GM12891 (cell line): ENCODE measurements at regions not wholly inside any gene's neighbourhood (a gene's known extent, or its start where the extent isn't known, plus 50 kb on each side); places are given as distances from the start of the nearest gene placed in this dataset.

Experiments used
- PAX5 ChIP-seq: IDR thresholded peaks from 2 replicates; pipeline ENCODE4 v1.6.1; 2011; ENCODE audit warnings: low read length, moderate library complexity, mild to moderate bottlenecking; ENCODE audit not compliant: insufficient read depth, severe bottlenecking
- POLR2A ChIP-seq: IDR thresholded peaks from 2 replicates; pipeline ENCODE4 v1.6.1; 2011; ENCODE audit warnings: low read depth, low read length, control low read depth
- POLR2AphosphoS5 ChIP-seq: IDR thresholded peaks from 2 replicates; pipeline ENCODE4 v1.6.1; 2011; ENCODE audit warnings: low read depth, low read length, control low read depth
- POU2F2 ChIP-seq: IDR thresholded peaks from 2 replicates; pipeline ENCODE4 v1.6.1; 2011; ENCODE audit warnings: low read depth, mild to moderate bottlenecking, control low read depth, low read length, moderate library complexity
- SPI1 ChIP-seq: IDR thresholded peaks from 2 replicates; pipeline ENCODE4 v1.6.1; 2011; ENCODE audit warnings: low read depth, low read length, control low read depth
- TAF1 ChIP-seq: IDR thresholded peaks from 2 replicates; pipeline ENCODE4 v1.6.1; 2011; ENCODE audit warnings: low read depth, low read length, control low read depth

DNA sequence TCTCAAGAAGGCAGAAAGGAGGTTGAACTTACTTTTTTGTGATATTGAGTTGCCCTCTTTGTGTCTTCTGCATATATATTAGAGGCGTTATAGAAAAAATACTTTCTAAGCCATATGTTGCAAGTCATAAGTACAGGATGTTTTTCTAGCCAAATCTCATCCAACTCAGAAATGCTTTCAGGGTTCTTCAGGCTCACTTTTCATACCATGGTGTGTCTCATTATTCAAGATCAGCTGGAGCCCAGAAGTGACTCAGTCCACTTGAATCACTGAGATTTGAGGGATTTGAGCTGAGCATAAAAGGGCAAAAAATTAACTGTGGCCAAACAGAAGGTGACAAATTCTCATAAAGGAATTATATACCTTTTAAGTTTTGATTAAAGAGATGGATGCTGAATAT is 157.3 kb downstream of the WNT5A start:
- TF ChIP-seq POU2F2 (no peak), POLR2AphosphoS5 (no peak), TAF1 (no peak), POLR2A (no peak), PAX5 (no peak), SPI1 (no peak)
